ENCODE measurements at regions not wholly inside any gene's neighbourhood (a gene's known extent, or its start where the extent isn't known, plus 50 kb on each side); places are given as distances from the start of the nearest gene placed in this dataset.

GRCh38 chr14:84877061-84877460, 652.9 kb upstream of the FLRT2 start:
- no peak for TF ChIP-seq CTCF (IDR thresholded peaks at IDR 0.05)
- TF ChIP-seq POLR2A (IDR thresholded peaks at IDR 0.05), result no peak
- no peak for TF ChIP-seq POLR2AphosphoS5 (IDR thresholded peaks at IDR 0.05)

All from prostate gland (tissue), 2 donors.